Gastrocnemius medialis (tissue), 4 donors: ENCODE measurements at regions not wholly inside any gene's neighbourhood (a gene's known extent, or its start where the extent isn't known, plus 50 kb on each side); places are given as distances from the start of the nearest gene placed in this dataset.

ENCODE experiments used
- CTCF ChIP-seq, 5 experiments: fragments of 450-650 bp in 3 of 5; fragments of 200-600 bp in 2 of 5; sonication (generic) in 2 of 5; IDR thresholded peaks in 4 of 5; conservative IDR thresholded peaks in 1 of 5; 1 replicate in 4 of 5; 2 replicates in 1 of 5; pipeline ENCODE4 v1.5.1; 2016 to 2019; ENCODE audit warnings: antibody characterized with exemption in 5 of 5, mild to moderate bottlenecking in 3 of 5, moderate library complexity in 3 of 5
- POLR2A ChIP-seq, 2 donors: fragments of 450-650 bp; IDR thresholded peaks; one replicate each; pipeline ENCODE4 v1.6.1; 2017; ENCODE audit warnings: antibody characterized with exemption in 2 of 2, mild to moderate bottlenecking in 2 of 2, moderate library complexity in 2 of 2

GRCh38 chr2:45269149-45269793, 260.0 kb upstream of the SIX2 start:
- TF ChIP-seq CTCF (IDR thresholded peaks at IDR 0.05 in 4 of 5, conservative IDR thresholded peaks at IDR 0.05 in 1 of 5), result no peak
- no peak for TF ChIP-seq POLR2A (IDR thresholded peaks at IDR 0.05)
